ENCODE measurements at regions not wholly inside any gene's neighbourhood (a gene's known extent, or its start where the extent isn't known, plus 50 kb on each side); places are given as distances from the start of the nearest gene placed in this dataset.

DNA sequence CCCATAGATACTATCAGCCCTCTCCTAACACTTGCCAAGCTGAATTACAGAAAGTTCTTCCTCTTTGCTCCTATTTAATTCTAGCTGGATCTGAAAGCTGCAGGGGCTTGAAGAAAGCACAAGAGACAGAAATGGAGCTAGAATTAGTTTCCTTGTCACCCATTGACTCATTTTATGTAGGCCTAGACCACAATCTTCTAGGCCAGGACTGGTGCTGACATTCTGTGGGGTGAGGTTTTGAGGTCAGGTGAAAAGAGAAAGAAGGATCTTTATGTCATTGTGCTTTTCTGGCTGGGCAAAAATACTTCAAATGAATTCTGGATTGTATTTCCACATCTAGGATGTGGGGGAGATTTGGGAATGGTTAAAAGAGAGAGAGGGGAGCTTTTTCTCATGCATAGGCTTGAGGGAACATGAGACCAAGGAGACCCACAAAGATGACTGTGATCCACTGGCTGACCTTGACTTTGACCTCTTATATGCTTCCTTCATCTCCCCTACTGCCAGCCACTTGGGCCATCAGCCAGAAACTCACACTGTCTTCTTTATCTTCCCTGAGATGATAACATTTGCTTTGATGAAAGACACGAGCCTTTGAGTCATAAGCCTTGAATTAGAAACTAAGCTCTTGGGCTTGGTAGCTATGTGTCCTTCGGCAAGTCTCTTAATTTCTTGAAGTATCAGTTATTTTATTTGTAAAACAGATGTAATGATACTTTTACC is 274.9 kb upstream of the CADM1 start:
- DNase-seq, result no peak

DNA sequence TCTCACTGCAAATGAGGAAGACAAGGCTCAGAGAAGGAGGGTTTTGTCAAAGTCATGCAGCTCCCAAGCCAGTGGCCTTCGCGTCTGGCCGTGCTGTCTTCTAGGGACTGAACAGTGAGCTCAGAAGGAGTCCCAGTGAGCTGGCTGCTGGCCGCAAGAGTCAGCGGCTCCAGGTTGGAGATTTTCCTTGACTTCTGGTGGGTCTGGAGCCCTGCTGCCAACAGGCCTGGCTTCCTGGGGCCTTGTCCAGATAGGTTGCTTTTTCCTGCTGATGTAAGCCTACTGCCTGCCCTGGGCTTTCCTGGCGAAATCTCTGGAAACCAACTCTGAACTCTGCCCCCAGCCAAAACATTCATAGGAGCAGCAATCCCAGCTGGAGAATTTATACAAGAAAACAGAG is 272.7 kb upstream of the CADM1 start:
- DNase-seq, result no peak

DNA sequence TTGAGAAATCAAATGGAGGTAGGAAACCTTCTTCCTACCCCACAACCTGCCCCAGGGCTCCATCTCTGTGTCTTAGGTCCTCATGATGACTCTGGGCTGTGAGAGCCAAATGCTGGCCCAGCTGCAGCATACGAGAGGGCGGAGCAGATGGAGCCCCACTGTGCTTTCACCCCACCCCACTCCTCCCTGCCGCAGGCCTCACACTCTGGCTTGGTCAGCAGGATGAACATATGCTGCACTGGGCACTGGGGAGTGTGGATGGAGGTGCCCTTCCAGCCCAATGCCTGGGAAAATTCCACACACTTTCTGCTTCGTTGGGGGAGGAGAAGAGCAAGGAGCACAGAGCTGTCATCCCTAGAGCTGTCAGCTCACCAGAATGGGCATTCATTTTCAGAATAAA is 271.6 kb upstream of the CADM1 start:
- DNase-seq, result no peak

DNA sequence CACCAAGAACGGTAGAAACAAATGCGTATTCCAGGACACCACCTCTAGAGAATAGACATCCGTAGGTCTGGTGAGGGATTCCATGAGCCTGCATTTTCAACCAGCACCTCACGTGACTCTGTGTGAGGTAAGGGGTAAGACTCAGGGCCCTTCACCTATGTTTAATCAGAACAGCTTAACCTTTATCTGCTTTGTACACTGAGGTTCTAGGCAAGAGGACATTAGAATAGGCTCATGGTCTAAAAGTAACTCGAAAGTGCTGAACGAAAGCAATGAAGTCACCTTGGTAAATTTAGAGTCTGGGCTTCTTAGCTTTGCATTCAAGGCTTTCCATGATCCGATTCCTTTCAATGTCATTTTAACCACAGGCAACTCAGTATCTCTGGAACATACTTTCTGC is 270.5 kb upstream of the CADM1 start:
- DNase-seq, result no peak

DNA sequence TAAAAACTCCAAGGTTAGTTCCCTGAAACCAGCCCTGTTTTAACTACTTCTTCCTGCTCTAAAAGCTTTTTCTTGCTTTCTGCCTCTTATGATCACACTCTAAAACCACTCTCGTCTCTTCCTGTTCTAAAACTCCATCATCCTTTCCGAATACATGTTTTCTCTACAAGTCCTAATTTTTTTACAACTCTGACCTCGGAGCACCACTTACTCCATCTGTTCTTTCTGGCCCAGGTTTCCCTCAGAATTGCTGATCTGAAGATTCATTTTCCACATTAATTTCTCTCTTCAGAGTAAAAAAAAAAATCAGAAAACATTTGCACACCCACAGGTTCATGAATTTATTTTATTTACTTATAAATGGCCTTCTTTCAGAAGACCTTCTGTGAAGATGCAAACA is 265.7 kb upstream of the CADM1 start:
- no peak for DNase-seq

DNA sequence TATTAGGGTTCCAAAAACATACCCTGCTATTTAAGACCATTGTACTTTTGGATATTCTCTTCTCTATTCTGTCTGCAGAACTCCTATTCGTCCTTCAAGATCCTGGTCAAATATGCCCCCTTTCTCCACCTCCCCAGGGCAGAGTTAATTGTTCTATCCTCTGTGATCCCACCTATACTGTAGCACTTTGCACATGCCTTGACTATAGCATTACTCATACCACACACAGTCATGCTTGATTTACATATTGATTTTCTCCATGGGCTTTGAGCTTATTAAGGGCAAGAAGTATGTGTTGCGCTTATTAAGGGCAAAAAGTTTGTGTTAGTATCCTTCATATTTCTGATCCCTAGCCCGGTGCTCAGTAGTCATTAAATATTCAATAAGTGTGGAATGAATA is 263.7 kb upstream of the CADM1 start:
- DNase-seq, result no peak

DNA sequence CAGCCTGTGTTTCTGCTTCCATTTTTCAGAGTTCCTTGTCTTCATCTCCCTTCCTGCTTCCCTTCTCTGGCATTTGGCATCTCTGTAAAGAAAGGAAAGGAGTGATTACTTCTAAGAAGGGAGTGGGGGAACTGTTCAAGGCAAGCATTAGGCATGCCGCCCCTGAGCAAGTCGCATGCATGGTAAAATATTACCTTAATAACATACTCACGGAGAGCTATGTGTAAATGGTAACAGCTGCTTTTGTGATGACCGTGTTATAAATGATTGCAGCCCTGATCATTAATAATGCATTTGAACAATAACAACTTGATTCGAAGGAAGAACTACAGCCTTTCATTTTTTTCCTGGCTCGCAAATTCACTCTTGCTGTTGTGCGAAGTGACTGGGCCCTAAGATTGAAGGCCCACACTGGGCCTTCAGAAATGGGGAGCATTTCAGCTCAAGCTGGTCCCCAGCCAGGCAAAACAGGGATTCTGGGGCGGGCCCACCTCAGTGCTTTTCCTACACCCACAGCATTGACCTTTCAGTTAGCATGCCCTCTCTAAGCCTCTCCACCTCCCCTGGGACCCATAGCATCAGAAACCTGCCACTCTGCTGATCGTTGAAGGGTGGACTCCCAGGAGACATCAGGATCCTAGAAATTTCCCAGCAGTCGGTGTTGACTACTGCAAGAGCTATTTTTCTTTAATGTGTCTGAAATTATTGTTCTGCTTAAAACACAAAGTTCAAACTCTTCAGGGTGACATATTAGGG is 263.0 kb upstream of the CADM1 start:
- no peak for DNase-seq

DNA sequence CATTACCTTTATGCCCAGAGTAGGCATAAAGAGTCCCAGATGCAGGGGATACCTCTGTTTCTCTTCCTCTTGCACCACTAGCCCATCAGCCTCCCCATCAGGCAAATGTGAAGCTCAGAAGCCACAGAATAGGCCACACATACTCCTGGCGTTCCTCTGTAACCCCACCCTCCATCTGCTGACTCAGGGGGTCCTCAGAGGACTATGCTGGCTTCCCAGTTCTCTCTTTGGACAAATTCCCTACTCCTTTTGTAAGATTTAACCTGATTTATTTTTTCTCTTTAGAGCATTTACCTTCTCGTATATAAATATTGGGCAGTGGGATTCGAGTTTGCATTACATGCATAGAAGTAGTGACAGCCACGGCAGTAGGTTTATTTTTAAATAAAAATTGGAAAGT is 262.3 kb upstream of the CADM1 start:
- DNase-seq, result no peak

DNA sequence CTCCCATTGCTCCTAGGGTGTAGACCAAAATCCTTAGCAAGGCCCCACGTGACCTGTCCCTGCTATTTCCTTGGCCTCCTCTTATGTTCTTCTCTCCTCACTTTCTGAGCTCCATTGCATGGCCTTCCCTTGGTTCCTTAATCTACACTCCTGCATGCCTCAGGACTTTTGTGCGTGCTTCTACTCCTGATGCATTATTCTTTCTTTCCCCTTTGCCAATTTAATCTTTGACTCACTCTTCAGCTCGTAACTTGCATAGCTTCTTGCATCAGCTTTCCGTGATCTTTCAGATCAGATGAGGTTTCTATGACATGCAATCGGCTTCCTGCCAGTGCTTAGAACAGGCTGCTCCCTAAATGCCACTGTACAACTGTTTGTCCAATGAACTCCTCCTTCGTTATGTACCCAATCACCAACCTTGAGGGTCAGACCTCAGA is 261.6 kb upstream of the CADM1 start:
- no peak for DNase-seq

DNA sequence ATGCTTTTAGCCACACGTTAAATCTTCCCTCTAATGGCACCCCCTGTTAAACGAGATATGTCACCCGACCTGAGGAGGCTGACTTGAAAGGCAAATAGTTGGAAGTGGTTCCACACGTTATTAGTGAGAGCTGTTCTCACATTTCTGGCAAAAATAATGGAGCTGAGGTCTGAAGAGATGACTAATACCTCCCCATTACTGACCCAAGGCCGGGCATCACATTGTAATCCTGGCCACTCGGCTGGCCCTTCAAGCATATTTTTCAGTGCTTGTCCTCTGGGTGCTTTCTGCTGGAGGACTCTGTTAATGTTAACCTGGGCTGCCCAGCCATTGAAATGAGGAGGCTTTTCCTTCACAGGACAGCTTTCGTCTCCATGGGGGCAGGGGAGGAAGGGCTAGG is 260.0 kb upstream of the CADM1 start:
- DNase-seq, result no peak

DNA sequence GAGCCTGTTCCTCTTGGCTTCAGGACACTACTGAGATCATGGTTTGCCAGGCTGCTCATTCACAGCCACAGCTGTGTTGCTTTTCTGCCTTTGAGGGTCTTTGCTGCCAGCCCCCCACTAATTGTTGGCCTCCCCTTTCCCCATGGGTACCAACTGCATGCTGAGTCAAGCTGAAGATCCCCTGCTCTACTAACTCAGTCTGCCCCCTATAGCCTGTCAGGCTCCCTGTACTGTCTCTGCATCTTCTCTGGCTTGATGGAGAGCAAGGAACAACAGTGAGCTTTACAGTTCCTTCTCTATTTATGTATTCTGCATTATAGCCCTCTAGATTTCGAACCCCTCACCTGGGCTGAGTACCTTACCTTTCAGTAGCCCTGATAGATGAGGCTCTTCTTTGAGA is 257.6 kb upstream of the CADM1 start:
- no peak for DNase-seq

DNA sequence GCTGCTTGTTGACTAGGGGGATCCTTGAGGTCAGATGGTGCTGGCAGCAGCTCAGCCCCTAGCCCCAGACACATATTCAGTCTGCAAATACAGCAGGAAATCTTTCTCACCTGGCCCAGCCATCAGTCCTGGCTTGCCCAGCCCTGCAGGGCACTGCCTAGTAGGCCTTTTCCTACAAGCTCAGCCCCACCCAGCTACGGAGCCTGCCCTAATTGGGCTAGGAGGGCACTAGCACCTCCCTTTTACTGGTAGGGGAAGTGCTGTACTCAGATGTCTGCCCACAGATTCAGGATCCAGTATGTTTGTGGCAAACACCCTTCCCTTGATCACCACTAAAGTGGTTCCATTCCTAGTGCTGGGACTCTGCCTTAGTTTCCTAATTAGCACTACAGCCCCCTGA is 257.1 kb upstream of the CADM1 start:
- DNase-seq, result no peak

DNA sequence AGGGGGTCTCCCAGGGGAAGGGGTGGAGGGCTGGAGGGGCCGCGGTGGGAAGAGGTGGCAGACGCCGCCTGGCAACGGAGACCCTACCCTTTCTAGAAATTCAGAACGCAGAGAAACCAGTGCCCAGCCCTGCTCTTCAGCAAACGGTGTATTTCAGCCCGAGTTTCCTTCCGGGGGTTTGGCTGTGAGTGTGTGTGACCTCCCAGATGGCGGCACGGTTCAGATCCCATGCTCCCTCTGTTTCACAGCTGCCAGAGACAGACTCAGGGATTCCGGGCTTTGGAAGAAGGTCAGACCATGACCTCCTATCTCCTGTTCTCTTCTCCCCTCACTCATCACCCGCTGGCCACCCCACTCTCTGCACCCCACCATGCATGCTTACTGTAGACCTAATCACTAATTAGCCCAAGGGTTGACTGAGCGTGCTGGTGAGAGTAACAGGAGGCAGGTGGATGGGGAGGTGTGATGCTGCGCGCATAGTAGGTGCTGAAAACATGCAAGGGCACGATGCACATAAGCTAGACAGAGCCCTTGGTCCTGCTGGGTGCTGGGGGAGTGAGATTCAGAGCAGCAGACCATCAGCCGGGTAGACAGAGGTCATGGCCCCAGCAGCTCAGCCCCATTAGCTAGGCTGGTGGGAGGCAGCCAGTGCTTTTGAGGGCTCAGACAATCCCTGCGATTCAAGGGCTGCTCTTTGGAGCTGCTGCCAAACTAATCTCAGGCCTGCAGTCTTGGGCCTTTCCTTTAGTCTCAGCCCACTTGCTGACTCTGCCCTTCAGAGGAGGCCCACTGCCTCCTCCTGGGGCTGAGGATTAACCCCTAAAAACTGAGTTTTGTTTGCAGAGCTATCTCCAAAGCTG is 256.5 kb upstream of the CADM1 start:
- no peak for DNase-seq

DNA sequence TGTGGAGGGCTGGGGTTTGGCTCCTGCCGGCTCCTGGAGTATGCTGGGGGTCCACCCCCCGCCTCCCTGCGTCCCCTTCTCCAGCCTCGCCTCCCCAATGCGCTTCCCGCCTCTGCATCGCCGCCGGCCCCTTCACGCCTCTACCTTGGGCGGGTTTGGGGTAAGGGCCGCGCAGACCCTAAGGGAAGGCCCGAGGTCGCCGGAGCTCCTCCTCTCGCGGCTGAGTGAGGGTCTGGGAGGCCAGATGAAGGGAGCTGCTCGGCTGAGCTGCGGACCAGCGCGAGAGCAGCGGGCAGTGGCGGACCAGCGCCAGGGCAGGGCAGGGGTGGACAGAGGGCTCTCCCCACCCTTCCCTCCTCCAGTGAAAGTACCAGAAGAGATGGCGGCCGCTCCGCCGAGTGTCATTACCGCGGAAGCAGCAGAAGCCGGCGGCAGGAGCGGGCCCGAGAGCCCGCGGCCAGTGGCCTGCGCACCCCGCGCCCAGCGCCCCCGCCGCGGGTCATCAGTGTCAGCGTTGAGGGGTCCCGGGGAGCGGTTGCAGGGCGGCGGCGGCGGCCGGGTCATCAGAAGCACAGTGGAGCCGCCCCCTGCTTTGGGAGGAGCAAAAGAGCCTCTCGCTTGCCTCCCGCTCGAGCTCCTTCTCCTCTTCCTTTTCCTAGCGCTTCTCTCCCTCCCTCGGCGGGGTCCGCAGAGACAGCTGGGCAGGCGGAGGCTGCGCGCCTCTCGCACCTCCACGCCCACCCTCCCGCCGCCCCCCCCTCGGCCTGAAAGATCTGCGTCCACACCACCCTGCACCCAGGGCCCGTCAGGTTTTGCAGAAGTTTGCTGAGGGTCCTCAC is 255.6 kb upstream of the CADM1 start:
- DNase-seq, result no peak

DNA sequence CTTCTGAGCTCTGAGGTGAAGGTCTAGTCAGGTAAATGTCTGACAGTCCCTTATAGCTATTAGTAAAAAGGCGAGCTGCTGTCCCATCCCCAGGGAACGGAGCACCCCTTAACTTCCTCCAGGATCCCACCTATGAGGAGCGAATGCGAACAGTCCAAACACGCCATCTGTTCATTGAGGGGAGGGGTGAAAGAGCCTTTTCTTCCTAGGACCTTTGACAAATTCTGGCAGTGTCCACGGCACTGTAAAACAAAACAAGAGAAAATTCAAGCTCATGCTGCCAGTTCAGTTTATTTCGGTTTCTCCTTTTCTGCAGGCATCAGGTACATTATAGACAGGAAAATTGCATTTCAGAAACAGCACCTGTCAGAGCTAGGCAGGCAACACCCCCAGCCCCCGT is 253.8 kb upstream of the CADM1 start:
- no peak for DNase-seq

DNA sequence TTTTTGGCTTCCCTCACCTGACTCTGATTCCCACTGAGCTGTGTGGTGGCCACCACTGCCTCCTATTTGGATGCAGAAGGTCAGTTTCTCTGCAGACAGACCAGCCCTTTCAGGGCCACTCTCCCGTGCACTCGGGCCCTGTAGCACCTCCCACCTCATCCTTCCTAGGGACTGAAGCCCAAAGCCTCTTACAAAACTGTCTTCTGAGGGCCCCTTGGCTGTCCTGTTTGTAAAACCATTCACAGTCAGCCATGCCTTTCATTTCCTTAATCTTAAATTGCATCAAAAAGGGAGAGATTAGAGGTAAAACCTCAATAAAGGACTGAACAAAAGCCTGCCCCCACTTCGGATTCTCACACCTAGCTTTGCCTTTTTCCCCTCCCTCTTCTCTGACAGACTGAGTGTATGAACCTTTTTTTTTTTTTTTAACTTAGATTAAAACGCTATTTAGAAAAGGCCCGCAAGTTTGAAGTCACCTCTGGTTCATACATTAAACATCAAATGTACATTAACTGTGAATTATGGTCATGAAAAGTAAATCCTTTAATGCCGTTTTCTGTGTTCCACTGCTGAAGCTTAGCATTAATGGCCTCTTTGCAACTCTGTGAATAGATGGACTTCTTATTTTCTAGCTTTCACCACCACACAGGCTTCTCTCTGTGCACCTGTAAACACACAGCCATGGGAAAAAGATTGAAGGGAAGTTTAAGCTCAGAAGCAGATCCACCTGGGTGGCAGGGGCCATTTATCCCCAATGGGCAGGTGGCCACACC is 247.2 kb upstream of the CADM1 start:
- DNase-seq, result no peak

DNA sequence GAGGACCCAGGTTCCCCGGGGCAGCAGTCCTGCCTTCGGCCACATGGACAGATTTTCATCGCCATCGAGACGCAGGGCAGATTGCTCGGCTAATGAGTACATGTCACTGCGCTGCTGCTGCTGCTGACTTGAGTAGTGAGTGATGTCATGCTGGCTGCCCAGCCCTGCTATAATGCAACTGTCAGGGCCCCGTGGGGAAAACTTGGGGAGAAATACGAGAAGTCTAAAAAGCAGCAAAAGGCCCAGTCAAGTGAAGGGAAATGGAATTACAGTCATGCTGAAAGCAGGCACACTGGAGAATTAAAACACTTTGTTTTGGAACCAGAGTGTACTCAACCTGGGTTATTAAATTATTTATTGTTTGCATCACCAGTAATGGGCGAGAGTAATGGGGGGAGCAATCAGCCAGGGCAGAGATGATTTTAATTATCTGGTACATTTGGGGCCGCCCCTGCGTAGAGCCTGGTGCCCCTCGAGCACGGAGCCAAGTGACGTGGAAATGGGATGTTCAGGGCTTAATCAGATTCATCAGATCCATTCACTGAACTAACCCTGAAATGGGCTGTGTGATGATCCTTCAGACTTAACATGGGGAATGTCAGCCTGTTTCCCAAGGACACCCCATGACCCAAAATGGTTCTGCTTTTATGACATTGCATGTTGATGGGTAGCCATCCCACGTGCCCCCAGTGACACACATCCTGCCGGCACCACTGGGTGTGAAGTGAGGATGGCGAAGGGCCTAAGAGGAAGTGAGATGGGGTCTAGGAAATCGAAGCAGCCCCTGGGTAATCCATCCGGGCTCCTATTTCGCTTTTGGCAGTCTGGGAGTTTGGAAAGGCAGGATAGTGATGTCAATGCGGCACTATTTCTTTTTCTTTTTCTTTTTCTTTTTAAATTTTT is 241.6 kb upstream of the CADM1 start:
- DNase-seq, result no peak

DNA sequence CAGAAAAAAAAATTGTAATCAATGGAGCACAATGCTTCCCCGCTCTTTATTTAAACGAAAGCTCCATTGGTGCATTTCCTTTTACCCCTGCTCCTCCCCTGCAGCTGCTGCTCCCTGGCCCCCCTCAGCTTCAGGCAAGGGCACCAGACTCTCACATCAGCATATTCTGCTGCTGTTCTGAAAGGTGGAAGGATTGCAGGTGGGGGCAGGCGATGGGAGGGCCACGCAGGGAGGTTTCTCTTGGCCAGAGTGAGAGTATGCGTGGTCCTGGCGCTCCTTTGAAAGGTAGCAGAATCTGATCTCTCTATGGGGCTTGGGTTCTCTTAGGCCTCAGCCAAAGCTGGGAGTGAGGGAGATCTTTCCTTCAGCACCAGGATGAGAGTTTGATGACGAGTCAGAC is 240.9 kb upstream of the CADM1 start:
- DNase-seq, result no peak

DNA sequence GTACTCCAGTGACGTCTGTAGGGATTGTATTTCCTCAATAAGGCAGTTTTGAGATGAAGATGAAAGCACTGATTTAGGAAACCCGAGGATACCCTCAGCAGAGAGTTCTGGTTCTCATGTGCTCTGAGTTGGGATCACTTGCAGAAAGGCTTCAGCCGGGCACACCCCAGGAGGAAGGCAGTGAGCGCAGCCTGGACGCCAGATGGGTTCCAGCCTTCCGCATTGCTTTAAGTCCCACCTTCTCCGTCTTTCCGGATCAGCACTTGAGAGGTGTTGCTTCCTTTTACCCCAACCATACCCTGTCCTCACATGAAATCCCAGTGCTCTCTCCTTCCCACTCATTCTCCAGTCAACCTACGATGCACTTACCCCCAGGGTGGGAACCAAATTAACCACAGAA is 239.5 kb upstream of the CADM1 start:
- DNase-seq, result no peak

DNA sequence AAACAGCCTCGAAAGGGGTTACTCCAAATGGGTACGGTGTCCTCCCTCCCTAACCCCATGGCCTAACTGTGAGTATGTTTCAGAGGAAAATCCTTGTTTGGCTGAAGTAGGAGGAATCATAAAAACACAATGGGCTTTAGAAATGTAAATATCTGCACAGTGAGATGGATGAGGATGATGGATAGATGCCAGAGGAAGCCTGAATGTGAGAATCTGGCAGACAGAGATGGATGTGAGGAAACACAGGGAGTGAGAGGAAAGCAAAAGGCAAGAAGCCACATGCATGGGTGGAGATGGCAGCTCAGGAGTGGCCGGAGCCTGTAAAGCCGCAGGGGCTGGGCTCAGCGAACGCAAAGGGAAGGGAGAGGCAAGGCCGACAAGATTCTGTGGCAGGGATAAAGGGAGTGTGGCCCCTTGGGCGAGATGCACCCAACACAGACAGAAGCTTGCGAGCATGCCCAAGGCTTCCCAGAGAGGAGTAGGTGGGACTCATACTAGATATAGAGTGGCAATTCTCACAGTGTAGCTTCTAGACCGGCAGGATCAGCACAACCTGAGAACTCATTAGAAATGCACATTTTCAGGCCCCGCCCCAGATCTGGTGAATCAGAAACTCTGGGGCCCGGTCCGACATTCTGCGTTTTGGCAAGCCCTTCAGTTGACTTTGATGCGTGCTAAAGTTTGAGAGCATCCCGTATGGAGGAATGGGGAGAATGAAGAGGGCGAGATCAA is 237.3 kb upstream of the CADM1 start:
- no peak for DNase-seq
